Lung (tissue), 11 donors: ENCODE measurements at regions not wholly inside any gene's neighbourhood (a gene's known extent, or its start where the extent isn't known, plus 50 kb on each side); places are given as distances from the start of the nearest gene placed in this dataset.
A peak's percentile ranks its signal among the peaks of the same experiment; 100 is the strongest.

Experiments used
- ATAC-seq: fragments of 200-7000 bp; cut with Tn5 transposase; one replicate; pipeline ENCODE4 v1.9.1; 2020; ENCODE audit warnings: moderate number of reproducible peaks; ENCODE audit not compliant: insufficient read depth, low FRiP score
- DNase-seq, 3 donors: peaks; one replicate each; pipeline ENCODE4 v3.0.0-alpha.2; 2013 to 2017
- H3K27ac ChIP-seq, 2 donors: one replicate each; pipeline ENCODE4 v1.5.1; 2013; ENCODE audit warnings: mild to moderate bottlenecking in 2 of 2, moderate library complexity in 2 of 2, control low read depth in 1 of 2, inconsistent platforms in 1 of 2, low read depth in 1 of 2, low read length in 1 of 2
- H3K27me3 ChIP-seq, 3 donors: one replicate each; pipeline ENCODE4 v1.5.1; 2013; ENCODE audit warnings: low read length in 2 of 3; ENCODE audit not compliant: control insufficient read depth in 3 of 3, insufficient read depth in 3 of 3
- H3K36me3 ChIP-seq, 4 donors: one replicate each; pipeline ENCODE4 v1.5.1; 2013; ENCODE audit warnings: low read length in 4 of 4, mild to moderate bottlenecking in 1 of 4, moderate library complexity in 1 of 4; ENCODE audit not compliant: control insufficient read depth in 4 of 4, insufficient read depth in 4 of 4
- H3K4me1 ChIP-seq, 5 donors: one replicate each; pipeline ENCODE4 v1.5.1; 2013; ENCODE audit warnings: low read length in 5 of 5, mild to moderate bottlenecking in 2 of 5, moderate library complexity in 1 of 5; ENCODE audit not compliant: control insufficient read depth in 5 of 5, insufficient read depth in 5 of 5
- H3K4me3 ChIP-seq: one replicate; pipeline ENCODE4 v1.5.1; 2013; ENCODE audit warnings: mild to moderate bottlenecking, control low read depth, moderate library complexity
- H3K9ac ChIP-seq, 2 donors: one replicate each; pipeline ENCODE4 v1.5.1; 2013; ENCODE audit warnings: low read length in 2 of 2, control low read depth in 1 of 2; ENCODE audit not compliant: insufficient read depth in 1 of 2
- H3K9me3 ChIP-seq, 4 donors: one replicate each; pipeline ENCODE4 v1.5.1; 2013; ENCODE audit warnings: low read length in 3 of 4, mild to moderate bottlenecking in 1 of 4, moderate library complexity in 1 of 4; ENCODE audit not compliant: control insufficient read depth in 4 of 4, insufficient read depth in 3 of 4
- WGBS, 2 donors: extraction: QIAGEN DNeasy Blood & Tissue Kit; methylation state at CpG; one replicate each; pipeline ENCODE4 v1.1.7; 2013; 5-methylcytosine and 5-hydroxymethylcytosine counted together
- TF ChIP-seq, protein P1 (sequence below): IDR thresholded peaks from 2 replicates; pipeline ENCODE4 v1.5.1; 2012; ENCODE audit warnings: mild to moderate bottlenecking; ENCODE audit errors: control extremely low read depth, extremely low read depth
- donor health status: control.
- donor health status: control.
- donor health status: Bipolar disorder and iron deficiency.
- donor health status: healthy.
- donor health status: DM: yes; HTN: yes; CAD: no.

DNA sequence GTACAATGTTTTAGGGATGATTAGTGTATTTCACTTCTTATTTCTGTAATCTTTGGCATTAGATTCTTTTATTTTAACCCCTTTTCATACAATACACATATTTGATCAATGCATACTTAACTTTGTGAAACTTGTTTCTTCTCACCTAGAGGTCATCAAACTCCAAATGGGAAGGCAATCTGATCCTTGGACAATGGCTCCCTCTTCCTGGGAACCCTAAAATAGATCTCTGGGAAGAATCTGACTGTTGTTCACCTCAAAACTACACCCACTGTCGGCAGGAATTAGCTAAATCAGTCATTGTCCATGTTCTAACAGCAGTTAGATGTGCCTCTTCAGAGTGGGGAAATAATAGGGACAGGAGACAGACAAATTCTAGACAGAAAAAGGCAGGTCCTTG lies 707.4 kb upstream of the CHORDC1 start:
- peaks cover 0 to 3% (median 0%) of the 10 kb centered on the region in 4 donors for H3K9me3 ChIP-seq
- H3K27ac ChIP-seq = no peak overlapping the region
- H3K9ac ChIP-seq = no peak overlapping the region
- H3K4me3 ChIP-seq = no peak overlapping the region
- H3K4me1 ChIP-seq = no peaks in the 10 kb centered on the region
- no peaks in the 10 kb centered on the region for H3K27me3 ChIP-seq
- TF ChIP-seq, protein P1, sequence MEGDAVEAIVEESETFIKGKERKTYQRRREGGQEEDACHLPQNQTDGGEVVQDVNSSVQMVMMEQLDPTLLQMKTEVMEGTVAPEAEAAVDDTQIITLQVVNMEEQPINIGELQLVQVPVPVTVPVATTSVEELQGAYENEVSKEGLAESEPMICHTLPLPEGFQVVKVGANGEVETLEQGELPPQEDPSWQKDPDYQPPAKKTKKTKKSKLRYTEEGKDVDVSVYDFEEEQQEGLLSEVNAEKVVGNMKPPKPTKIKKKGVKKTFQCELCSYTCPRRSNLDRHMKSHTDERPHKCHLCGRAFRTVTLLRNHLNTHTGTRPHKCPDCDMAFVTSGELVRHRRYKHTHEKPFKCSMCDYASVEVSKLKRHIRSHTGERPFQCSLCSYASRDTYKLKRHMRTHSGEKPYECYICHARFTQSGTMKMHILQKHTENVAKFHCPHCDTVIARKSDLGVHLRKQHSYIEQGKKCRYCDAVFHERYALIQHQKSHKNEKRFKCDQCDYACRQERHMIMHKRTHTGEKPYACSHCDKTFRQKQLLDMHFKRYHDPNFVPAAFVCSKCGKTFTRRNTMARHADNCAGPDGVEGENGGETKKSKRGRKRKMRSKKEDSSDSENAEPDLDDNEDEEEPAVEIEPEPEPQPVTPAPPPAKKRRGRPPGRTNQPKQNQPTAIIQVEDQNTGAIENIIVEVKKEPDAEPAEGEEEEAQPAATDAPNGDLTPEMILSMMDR = no peak
- 74 to 82% methylated on average over 1 of the region's 1 CpG for WGBS, 2 donors
- no peaks in the 10 kb centered on the region for H3K36me3 ChIP-seq
- ATAC-seq = no peak
- no peak for DNase-seq

DNA sequence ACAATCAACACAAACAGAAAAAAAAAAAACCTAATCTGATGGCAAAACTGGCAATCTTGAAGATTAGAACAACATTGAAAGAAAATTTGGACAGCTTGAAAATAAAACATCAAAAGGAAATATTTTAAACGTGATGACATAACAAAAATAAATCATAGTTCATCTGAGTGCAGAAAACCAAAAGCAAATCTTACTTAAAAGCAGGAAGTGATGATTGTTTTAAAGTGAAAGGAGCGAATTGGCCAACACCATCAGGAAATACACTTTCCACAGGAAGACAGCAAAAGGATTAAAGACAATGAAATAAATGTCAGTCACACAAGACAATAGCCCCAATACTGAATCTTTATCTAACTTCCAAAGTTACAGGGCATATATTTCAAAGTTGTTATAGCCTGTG lies 696.5 kb upstream of the CHORDC1 start:
- no peaks in the 10 kb centered on the region for H3K4me1 ChIP-seq
- no peak overlapping the region for H3K9ac ChIP-seq
- no peaks in the 10 kb centered on the region for H3K36me3 ChIP-seq
- H3K27ac ChIP-seq = no peak overlapping the region
- WGBS, 2 donors = 25 to 28% methylated on average over 2 of the region's 2 CpGs
- H3K27me3 ChIP-seq = no peaks in the 10 kb centered on the region
- H3K4me3 ChIP-seq = no peak overlapping the region
- TF ChIP-seq, protein P1 = no peak
- DNase-seq (peak in 1 of 3 donors; percentile 18), ATAC-seq (no peak)
- H3K9me3 ChIP-seq = no peaks in the 10 kb centered on the region

DNA sequence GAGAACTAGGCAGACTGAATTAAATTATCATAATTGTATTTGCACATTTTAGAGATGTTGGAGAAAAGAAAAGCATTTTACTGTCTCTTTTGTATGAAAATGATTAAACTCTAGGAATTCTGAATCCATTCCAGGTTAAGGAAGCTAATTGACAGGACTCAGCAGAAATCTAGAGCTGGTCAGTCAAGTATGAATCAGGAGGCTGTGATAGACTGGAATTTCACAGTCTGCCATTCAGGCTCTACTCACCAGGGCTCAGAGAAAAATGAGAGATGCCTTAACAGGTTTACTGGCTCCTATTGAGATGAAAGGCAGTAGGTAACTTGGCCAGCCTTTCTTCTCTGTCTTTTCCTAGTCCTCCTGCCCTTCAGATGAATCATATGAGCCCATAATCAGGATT lies 693.9 kb upstream of the CHORDC1 start:
- ATAC-seq (no peak), DNase-seq (no peak)
- no peak overlapping the region for H3K27ac ChIP-seq
- no peak overlapping the region for H3K4me3 ChIP-seq
- H3K4me1 ChIP-seq = no peaks in the 10 kb centered on the region
- no peaks in the 10 kb centered on the region for H3K36me3 ChIP-seq
- no peaks in the 10 kb centered on the region for H3K27me3 ChIP-seq
- TF ChIP-seq, protein P1 = no peak
- H3K9ac ChIP-seq = no peak overlapping the region
- H3K9me3 ChIP-seq = no peaks in the 10 kb centered on the region

DNA sequence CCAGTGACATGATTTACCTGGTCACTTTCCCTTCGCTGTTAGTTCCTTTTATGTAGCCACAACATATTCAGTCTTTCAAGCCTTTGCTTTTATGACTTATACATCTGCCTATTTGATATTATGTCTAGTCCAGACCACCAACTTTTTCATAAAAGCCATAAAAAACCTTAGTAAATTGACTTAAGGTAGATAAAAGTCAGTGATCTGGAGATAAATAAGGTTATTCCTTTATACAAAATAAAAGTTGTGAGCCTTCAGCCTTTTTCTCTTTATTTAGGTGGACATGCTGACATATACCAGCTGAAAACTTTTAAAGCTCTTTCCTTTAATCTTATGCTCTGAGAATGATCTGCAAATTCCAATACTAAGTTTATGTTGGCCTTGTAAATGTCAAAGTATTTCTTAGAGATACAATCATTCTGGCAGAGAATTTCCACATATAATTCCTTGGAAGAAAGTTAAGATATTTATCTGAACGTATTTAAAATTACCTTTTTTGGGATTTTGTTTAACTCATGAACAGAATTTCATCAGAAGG lies 690.4 kb upstream of the CHORDC1 start:
- no peak overlapping the region for H3K9ac ChIP-seq
- H3K27ac ChIP-seq = no peak overlapping the region
- DNase-seq = no peak
- H3K36me3 ChIP-seq = no peaks in the 10 kb centered on the region
- H3K4me3 ChIP-seq = no peak overlapping the region
- no peak for ATAC-seq
- no peaks in the 10 kb centered on the region for H3K9me3 ChIP-seq
- no peaks in the 10 kb centered on the region for H3K27me3 ChIP-seq
- TF ChIP-seq, protein P1 = no peak
- WGBS, 2 donors = 85 to 88% methylated on average over 2 of the region's 2 CpGs
- no peaks in the 10 kb centered on the region for H3K4me1 ChIP-seq
